Activated naive CD4-positive, alpha-beta T cell treated with anti-CD3 and anti-CD28 coated beads, Interleukin-2, amount 50 U/mL, for 24 hours (primary cell): ENCODE measurements at regions not wholly inside any gene's neighbourhood (a gene's known extent, or its start where the extent isn't known, plus 50 kb on each side); places are given as distances from the start of the nearest gene placed in this dataset.

Source experiments
- H3K27ac Mint-ChIP-seq: one replicate; pipeline ENCODE4 v1.8.0; 2021; ENCODE audit warnings: mild to moderate bottlenecking, mixed read lengths
- H3K27me3 Mint-ChIP-seq: one replicate; pipeline ENCODE4 v1.8.0; 2021; ENCODE audit warnings: mixed read lengths
- H3K36me3 Mint-ChIP-seq: one replicate; pipeline ENCODE4 v1.8.0; 2021; ENCODE audit warnings: mixed read lengths
- H3K4me1 Mint-ChIP-seq: one replicate; pipeline ENCODE4 v1.8.0; 2021; ENCODE audit warnings: mixed read lengths
- H3K4me3 Mint-ChIP-seq: one replicate; pipeline ENCODE4 v1.8.0; 2021; ENCODE audit warnings: mild to moderate bottlenecking, mixed read lengths
- H3K9me3 Mint-ChIP-seq: one replicate; pipeline ENCODE4 v1.8.0; 2021; ENCODE audit warnings: mixed read lengths

DNA sequence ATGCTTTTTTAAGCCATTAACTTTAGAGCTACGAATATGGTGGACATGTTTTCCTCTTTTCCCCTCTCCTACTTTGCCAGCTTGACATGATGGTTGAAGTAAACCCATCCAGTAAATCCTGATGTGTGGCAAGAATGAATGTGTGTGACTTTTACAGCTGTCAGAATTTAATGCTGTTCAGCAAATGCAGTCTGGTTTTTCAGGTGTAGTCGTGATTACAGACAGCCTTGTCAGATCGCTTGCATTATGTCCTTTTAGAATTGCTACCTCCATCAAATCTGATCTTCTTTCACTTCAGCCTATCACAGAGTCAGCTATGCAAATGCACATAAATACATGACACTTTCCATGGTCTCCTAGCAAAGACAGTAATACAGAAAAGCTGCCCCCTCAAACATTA lies 278.5 kb downstream of the FBXO15 start:
- Mint-ChIP-seq H3K4me3 (no peak overlapping the region), H3K27ac (no peak overlapping the region), H3K9me3 (no peaks in the 10 kb centered on the region), H3K4me1 (no peaks in the 10 kb centered on the region), H3K36me3 (no peaks in the 10 kb centered on the region), H3K27me3 (peaks cover 3% of the 10 kb centered on the region)

- Mint-ChIP-seq H3K36me3 (no peaks in the 10 kb centered on the region), H3K4me1 (no peaks in the 10 kb centered on the region), H3K9me3 (no peaks in the 10 kb centered on the region), H3K4me3 (no peak overlapping the region), H3K27ac (no peak overlapping the region), H3K27me3 (peaks cover 4% of the 10 kb centered on the region)
These were observed 285.9 kb downstream of the FBXO15 start for GRCh38 chr18:73861771-73862170.

GRCh38 chr18:73859837-73860397 lies 287.7 kb downstream of the FBXO15 start:
- H3K4me3 Mint-ChIP-seq, result no peak overlapping the region
- H3K36me3 Mint-ChIP-seq, result no peaks in the 10 kb centered on the region
- peaks cover 3% of the 10 kb centered on the region for H3K27me3 Mint-ChIP-seq
- no peaks in the 10 kb centered on the region for H3K4me1 Mint-ChIP-seq
- no peaks in the 10 kb centered on the region for H3K9me3 Mint-ChIP-seq
- H3K27ac Mint-ChIP-seq, result no peak overlapping the region

- H3K36me3 Mint-ChIP-seq, result no peaks in the 10 kb centered on the region
- no peak overlapping the region for H3K27ac Mint-ChIP-seq
- no peak overlapping the region for H3K4me3 Mint-ChIP-seq
- no peaks in the 10 kb centered on the region for H3K9me3 Mint-ChIP-seq
- no peaks in the 10 kb centered on the region for H3K4me1 Mint-ChIP-seq
- no peaks in the 10 kb centered on the region for H3K27me3 Mint-ChIP-seq
These were observed 294.7 kb downstream of the FBXO15 start for GRCh38 chr18:73852789-73853549.

GRCh38 chr18:73850782-73851181 lies 296.9 kb downstream of the FBXO15 start:
- Mint-ChIP-seq H3K4me1 (no peaks in the 10 kb centered on the region), H3K27me3 (no peaks in the 10 kb centered on the region), H3K27ac (no peak overlapping the region), H3K36me3 (no peaks in the 10 kb centered on the region), H3K9me3 (no peaks in the 10 kb centered on the region), H3K4me3 (no peak overlapping the region)

- no peak overlapping the region for H3K27ac Mint-ChIP-seq
- peaks cover 4% of the 10 kb centered on the region for H3K27me3 Mint-ChIP-seq
- H3K4me3 Mint-ChIP-seq, result no peak overlapping the region
- H3K36me3 Mint-ChIP-seq, result no peaks in the 10 kb centered on the region
- H3K9me3 Mint-ChIP-seq, result no peaks in the 10 kb centered on the region
- no peaks in the 10 kb centered on the region for H3K4me1 Mint-ChIP-seq
These were observed 299.0 kb downstream of the FBXO15 start for GRCh38 chr18:73848656-73849055.

- Mint-ChIP-seq H3K36me3 (no peaks in the 10 kb centered on the region), H3K4me1 (peaks cover 8% of the 10 kb centered on the region), H3K4me3 (no peak overlapping the region), H3K27me3 (peaks cover 8% of the 10 kb centered on the region), H3K9me3 (no peaks in the 10 kb centered on the region), H3K27ac (no peak overlapping the region)
These were observed 304.2 kb downstream of the FBXO15 start for GRCh38 chr18:73843455-73843854.

DNA sequence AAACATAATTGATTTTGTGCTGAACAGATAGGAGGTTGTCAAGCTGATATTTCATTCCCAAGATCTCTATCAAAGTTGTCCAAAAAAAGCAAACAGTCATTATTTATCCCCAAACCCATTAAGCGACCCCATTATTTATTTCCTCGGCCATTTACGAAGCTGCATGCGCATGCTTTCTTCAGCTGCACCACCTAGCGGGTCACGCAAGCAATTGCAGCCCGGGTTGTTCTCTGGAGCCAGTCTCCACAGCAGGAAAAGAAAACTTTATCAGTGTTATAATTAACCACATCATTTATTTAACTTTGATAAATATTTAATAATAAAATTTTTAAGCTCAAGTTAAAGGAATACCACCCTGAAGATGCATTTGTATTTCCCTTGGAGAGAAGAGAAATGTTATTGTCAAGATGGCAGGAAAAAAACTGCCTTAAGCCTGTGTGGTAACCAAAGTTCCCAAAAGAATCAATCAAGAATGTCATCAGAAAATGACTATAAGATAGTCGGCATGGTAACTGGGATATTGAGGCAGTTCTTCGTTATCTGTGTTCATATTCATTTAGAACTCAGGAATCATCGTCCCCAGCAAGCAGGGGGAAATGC lies 304.7 kb downstream of the FBXO15 start:
- no peaks in the 10 kb centered on the region for H3K9me3 Mint-ChIP-seq
- no peak overlapping the region for H3K27ac Mint-ChIP-seq
- H3K36me3 Mint-ChIP-seq, result no peaks in the 10 kb centered on the region
- H3K27me3 Mint-ChIP-seq, result peaks cover 8% of the 10 kb centered on the region
- peak overlapping the region; percentile 78 for H3K4me3 Mint-ChIP-seq
- peaks cover 8% of the 10 kb centered on the region for H3K4me1 Mint-ChIP-seq

DNA sequence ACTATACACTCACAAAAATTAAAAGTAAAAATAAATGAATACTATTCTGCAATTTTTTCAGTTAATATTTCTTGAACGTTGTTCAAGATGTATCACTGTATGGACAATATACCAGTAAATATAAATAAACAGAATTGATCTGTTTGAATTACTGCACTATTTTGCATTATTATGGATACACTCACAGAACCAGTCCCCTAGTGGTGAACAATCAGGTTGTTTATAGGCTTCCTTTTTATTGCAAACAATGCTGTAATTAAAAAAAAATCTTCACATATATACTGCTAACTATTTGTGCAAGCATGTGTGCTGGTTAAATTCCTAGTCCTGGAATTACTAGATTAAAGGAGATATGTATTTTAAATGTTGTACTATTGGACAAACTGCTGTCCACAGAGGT lies 306.0 kb downstream of the FBXO15 start:
- H3K36me3 Mint-ChIP-seq, result no peaks in the 10 kb centered on the region
- H3K4me3 Mint-ChIP-seq, result no peak overlapping the region
- peaks cover 8% of the 10 kb centered on the region for H3K27me3 Mint-ChIP-seq
- peaks cover 8% of the 10 kb centered on the region for H3K4me1 Mint-ChIP-seq
- no peak overlapping the region for H3K27ac Mint-ChIP-seq
- no peaks in the 10 kb centered on the region for H3K9me3 Mint-ChIP-seq

DNA sequence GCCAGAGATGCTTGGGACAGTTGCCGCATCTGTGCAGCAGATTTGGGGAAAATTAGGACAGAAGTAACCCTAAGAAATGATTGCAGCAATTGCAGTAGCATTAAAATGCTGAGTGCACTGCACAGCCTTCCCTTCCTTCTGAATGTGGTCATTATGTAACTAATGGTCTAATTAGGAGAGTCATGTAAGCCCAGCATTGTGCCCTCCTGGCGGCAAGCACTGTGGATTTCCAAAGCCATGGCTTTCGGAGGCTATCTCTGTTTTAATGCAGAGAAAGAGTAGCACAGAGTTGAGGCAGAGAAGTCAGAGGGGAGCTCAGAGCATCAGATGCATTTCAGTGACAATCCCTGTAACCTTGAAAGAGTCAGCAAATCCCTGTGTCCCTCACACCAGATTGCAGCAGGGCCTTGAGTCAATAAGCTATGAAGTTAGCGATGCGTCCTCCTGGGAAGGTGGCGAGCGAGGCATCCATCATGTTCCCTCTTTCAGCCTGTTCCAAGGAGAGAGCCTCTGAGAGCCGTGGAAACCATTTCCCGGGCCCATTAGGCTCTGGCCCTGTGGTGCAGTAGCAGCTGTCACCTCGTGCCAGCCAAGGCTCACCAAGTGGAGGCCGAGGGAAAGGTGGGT lies 307.2 kb downstream of the FBXO15 start:
- H3K27ac Mint-ChIP-seq, result no peak overlapping the region
- H3K4me1 Mint-ChIP-seq, result peaks cover 8% of the 10 kb centered on the region
- H3K36me3 Mint-ChIP-seq, result no peaks in the 10 kb centered on the region
- no peak overlapping the region for H3K4me3 Mint-ChIP-seq
- H3K9me3 Mint-ChIP-seq, result no peaks in the 10 kb centered on the region
- peaks cover 8% of the 10 kb centered on the region for H3K27me3 Mint-ChIP-seq

DNA sequence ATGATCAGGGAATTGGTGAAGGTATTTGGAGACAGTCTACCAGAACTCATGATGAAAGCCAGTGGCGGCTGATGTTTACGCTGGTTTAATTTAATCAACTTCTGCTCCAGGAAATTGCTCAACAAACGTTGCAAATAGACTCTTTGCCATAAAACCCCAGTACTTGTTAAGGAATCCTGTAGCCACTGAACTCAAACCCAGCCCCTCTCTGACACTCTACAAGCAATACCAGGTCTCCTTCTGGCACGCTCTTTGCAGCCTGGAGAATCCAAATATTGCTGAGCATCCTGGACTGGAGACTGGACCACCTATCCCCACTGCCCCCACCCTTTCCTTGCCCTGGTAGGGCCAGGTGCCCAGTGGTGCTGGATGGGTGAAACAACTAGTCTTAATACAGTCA lies 308.2 kb downstream of the FBXO15 start:
- Mint-ChIP-seq H3K36me3 (no peaks in the 10 kb centered on the region), H3K27me3 (peaks cover 8% of the 10 kb centered on the region), H3K4me1 (peaks cover 8% of the 10 kb centered on the region), H3K4me3 (no peak overlapping the region), H3K27ac (no peak overlapping the region), H3K9me3 (no peaks in the 10 kb centered on the region)

GRCh38 chr18:73838107-73838506 lies 309.5 kb downstream of the FBXO15 start:
- Mint-ChIP-seq H3K27ac (no peak overlapping the region), H3K36me3 (no peaks in the 10 kb centered on the region)

DNA sequence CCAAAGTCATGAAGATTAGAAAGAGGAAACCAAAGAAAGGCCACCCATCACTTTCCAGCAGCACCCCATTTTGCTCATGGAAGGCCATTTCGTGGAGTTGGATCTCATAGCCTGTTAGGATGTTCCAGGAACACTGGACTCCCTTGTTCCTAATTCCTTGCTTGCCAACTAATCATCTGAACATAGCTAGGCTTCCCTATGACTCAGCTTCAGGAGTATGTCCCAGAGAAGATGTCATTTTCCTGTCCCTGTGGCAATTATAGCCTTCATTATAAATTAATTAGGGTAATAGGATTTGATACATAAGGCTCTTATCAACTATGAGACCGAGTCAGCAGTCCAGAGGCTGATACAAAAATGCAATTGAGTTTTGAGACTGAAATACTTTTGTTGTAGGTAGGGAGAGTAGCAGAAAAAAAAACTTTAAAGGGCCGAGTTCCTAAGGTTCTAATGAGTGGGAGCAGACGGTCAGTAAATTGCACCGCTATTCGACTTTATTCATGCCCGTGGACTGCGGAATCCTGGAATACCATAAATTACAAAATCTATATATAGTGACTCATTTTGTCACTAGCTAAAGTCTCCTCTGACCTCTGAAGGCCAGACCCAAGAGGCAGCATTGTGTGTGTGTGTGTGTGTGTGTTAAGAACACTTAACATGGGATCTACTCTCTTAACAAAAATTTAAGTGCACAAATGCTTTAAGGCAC lies 311.8 kb downstream of the FBXO15 start:
- H3K36me3 Mint-ChIP-seq, result no peaks in the 10 kb centered on the region
- no peak overlapping the region for H3K4me3 Mint-ChIP-seq
- H3K4me1 Mint-ChIP-seq, result no peaks in the 10 kb centered on the region

More at GRCh38 chr18:73838107-73838506, 309.5 kb downstream of the FBXO15 start:
- no peaks in the 10 kb centered on the region for H3K9me3 Mint-ChIP-seq
- H3K27me3 Mint-ChIP-seq, result peaks cover 4% of the 10 kb centered on the region
- peaks cover 8% of the 10 kb centered on the region for H3K4me1 Mint-ChIP-seq
- no peak overlapping the region for H3K4me3 Mint-ChIP-seq

GRCh38 chr18:73835039-73835438 lies 312.6 kb downstream of the FBXO15 start:
- Mint-ChIP-seq H3K27ac (no peak overlapping the region), H3K27me3 (peaks cover 2% of the 10 kb centered on the region), H3K36me3 (no peaks in the 10 kb centered on the region), H3K9me3 (no peaks in the 10 kb centered on the region), H3K4me1 (no peaks in the 10 kb centered on the region), H3K4me3 (no peak overlapping the region)

More for the DNA sequence above, 311.8 kb downstream of the FBXO15 start:
- no peak overlapping the region for H3K27ac Mint-ChIP-seq
- H3K9me3 Mint-ChIP-seq, result no peaks in the 10 kb centered on the region
- peaks cover 2% of the 10 kb centered on the region for H3K27me3 Mint-ChIP-seq

GRCh38 chr18:73831688-73832087 lies 315.9 kb downstream of the FBXO15 start:
- H3K4me1 Mint-ChIP-seq, result no peaks in the 10 kb centered on the region
- H3K4me3 Mint-ChIP-seq, result no peak overlapping the region
- H3K27ac Mint-ChIP-seq, result no peak overlapping the region
- H3K27me3 Mint-ChIP-seq, result no peaks in the 10 kb centered on the region
- H3K36me3 Mint-ChIP-seq, result no peaks in the 10 kb centered on the region
- H3K9me3 Mint-ChIP-seq, result no peaks in the 10 kb centered on the region
